Smooth muscle cell (in vitro differentiated cells): ENCODE measurements at regions not wholly inside any gene's neighbourhood (a gene's known extent, or its start where the extent isn't known, plus 50 kb on each side); places are given as distances from the start of the nearest gene placed in this dataset.

ENCODE experiments used
- DNase-seq: peaks from one replicate; lab custom pipeline; 2025; ENCODE audit not compliant: unreplicated experiment; lab: John Stamatoyannopoulos, UW
- H2AFZ ChIP-seq: fragments of 200-600 bp; sonication (generic); 2 replicates; pipeline ENCODE4 v1.6.0; 2016; ENCODE audit warnings: antibody characterized with exemption, low read depth, mild to moderate bottlenecking
- H3F3A ChIP-seq: fragments of 200-600 bp; sonication (generic); 2 replicates; pipeline ENCODE4 v1.6.0; 2017; ENCODE audit warnings: antibody characterized with exemption, low read depth
- H3K27ac ChIP-seq: fragments of 200-600 bp; sonication (generic); 2 replicates; pipeline ENCODE4 v1.5.1; 2016; ENCODE audit warnings: low read depth, mild to moderate bottlenecking
- H3K27me3 ChIP-seq: fragments of 200-600 bp; sonication (generic); 2 replicates; pipeline ENCODE4 v1.6.1; 2016; ENCODE audit warnings: low read depth, mild to moderate bottlenecking
- H3K36me3 ChIP-seq: fragments of 200-600 bp; sonication (generic); 2 replicates; pipeline ENCODE4 v1.5.1; 2016; ENCODE audit warnings: low read depth
- H3K4me1 ChIP-seq: fragments of 200-600 bp; sonication (generic); 2 replicates; pipeline ENCODE4 v1.5.1; 2016; ENCODE audit warnings: low read depth
- H3K4me2 ChIP-seq: fragments of 200-600 bp; sonication (generic); 2 replicates; pipeline ENCODE4 v1.6.0; 2016; ENCODE audit warnings: mild to moderate bottlenecking
- H3K4me3 ChIP-seq: fragments of 200-600 bp; sonication (generic); 2 replicates; pipeline ENCODE4 v1.5.1; 2016; ENCODE audit warnings: mild to moderate bottlenecking
- H3K79me2 ChIP-seq: fragments of 200-600 bp; sonication (generic); 2 replicates; pipeline ENCODE4 v1.6.0; 2016; ENCODE audit warnings: low read depth, mild to moderate bottlenecking
- H3K9ac ChIP-seq: fragments of 200-600 bp; sonication (generic); 2 replicates; pipeline ENCODE4 v1.6.0; 2016; ENCODE audit warnings: low read depth
- H3K9me3 ChIP-seq: fragments of 200-600 bp; sonication (generic); replicated peaks from 2 replicates; pipeline ENCODE4 v1.5.1; 2016; ENCODE audit warnings: low read depth
- H4K20me1 ChIP-seq: fragments of 200-600 bp; sonication (generic); 2 replicates; pipeline ENCODE4 v1.6.0; 2016; ENCODE audit warnings: low read depth
- WGBS: methylation state at CpG from one replicate; pipeline ENCODE4 v1.1.7; 2016; ENCODE audit warnings: low lambda C conversion rate; 5-methylcytosine and 5-hydroxymethylcytosine counted together
- TF ChIP-seq, protein P1 (sequence below): fragments of 200-600 bp; sonication (generic); IDR thresholded peaks from 2 replicates; pipeline ENCODE4 v1.5.1; 2017; ENCODE audit warnings: borderline replicate concordance, mild to moderate bottlenecking, antibody characterized with exemption; ENCODE audit not compliant: insufficient read depth, poor library complexity, severe bottlenecking

DNA sequence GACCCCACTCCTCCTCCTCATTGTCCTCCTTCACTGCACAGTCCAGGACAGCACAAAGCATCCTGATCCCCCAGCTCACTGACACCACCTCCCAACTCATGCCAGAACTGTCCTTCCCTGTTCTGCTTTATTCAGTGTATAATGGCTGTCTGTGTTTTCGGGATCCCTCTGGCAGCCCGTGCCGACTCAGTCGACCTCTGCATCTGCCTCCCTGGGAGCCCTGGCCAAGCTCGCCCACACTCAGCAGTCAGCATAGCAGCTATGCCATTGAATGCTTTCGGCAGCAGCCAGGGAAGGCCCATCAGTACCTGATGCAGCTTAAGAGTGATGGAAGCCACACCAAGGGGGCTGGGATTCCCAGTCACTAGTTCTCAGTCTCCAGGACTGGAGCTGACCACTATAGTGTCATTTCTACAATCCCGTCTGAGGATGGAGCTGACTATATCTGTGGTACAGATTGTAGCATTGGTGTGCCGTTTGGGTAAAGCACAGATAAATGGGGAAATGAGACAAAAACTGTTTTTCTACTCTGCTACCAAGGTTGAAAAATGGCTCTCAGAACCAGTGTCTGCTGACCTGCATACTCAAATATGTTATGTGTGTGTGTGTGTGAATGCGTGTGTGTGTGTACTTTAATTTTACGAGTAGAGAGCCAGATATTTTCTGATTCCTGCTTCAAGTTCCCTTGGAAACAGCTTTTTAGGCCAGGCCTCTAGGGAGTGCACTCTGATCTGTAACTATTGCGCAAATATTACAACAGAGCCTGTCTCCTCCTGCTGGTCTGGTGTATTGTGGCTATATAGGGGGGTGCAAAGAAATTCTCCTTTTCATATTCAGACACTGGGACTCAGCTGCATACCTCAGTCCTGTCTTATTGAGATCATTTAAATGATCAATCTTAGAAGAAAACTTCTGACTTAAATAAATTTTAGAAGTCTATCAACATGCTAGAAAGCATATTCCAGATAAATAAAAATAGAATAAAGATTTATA is 78.8 kb upstream of the TOP3B start:
- 72% methylated on average over 11 of the region's 11 CpGs for WGBS
- Histone ChIP-seq H3K36me3 (no peaks in the 10 kb centered on the region), H3K79me2 (no peaks in the 10 kb centered on the region), H3K9ac (no peak overlapping the region), H3F3A (no peaks in the 10 kb centered on the region), H2AFZ (no peak overlapping the region), H4K20me1 (no peaks in the 10 kb centered on the region), H3K4me2 (no peak overlapping the region), H3K4me1 (peaks cover 9% of the 10 kb centered on the region), H3K9me3 (no peaks in the 10 kb centered on the region), H3K4me3 (no peak overlapping the region), H3K27ac (no peak overlapping the region), H3K27me3 (peaks cover 37% of the 10 kb centered on the region)
- TF ChIP-seq, protein P1, sequence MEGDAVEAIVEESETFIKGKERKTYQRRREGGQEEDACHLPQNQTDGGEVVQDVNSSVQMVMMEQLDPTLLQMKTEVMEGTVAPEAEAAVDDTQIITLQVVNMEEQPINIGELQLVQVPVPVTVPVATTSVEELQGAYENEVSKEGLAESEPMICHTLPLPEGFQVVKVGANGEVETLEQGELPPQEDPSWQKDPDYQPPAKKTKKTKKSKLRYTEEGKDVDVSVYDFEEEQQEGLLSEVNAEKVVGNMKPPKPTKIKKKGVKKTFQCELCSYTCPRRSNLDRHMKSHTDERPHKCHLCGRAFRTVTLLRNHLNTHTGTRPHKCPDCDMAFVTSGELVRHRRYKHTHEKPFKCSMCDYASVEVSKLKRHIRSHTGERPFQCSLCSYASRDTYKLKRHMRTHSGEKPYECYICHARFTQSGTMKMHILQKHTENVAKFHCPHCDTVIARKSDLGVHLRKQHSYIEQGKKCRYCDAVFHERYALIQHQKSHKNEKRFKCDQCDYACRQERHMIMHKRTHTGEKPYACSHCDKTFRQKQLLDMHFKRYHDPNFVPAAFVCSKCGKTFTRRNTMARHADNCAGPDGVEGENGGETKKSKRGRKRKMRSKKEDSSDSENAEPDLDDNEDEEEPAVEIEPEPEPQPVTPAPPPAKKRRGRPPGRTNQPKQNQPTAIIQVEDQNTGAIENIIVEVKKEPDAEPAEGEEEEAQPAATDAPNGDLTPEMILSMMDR = no peak
- DNase-seq = no peak

DNA sequence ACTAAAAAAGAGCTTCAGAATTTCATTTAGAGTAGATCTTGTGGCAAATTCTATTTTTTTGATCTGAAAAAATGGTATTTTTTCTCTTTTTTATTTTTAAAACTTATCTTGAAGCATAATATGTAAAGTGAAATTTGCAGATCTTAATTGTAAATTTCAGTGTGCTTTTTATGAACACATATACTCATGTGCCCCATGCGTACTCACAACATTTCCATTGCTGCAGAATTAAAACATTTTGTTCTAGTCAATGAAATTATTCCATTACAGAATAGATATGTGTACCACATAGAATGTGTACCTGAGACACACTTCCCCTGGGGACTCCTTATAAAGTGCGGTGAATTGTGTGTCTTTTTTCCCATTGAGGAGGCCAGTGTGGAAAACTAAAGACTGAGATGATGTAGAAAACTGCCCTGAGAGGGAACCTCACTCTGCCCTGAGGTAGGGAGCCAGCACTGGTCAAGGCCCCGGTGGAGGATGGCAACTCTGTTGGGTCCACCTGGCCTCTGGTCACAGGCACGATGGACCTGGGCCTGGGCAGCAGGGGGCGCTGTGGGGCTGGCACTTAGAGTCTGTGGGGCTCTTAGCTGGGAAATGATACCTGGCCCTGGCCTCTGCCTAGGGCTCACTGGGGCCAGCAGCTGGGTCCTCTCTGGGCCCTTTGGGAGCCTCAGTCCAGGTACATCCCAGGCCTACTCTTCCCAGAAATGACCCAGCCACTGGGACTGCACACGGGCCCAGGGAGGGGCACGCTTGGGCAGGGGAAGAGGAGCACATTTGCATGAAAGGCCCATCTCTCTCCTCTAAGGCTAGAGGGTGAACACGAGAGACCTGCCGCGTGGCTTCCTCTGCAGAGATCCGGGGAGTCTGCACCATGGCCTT is 77.9 kb upstream of the TOP3B start:
- H4K20me1 ChIP-seq = no peaks in the 10 kb centered on the region
- no peaks in the 10 kb centered on the region for H3K79me2 ChIP-seq
- DNase-seq = no peak
- TF ChIP-seq, protein P1 = peak; percentile 74
- H3K9ac ChIP-seq = no peak overlapping the region
- peaks cover 9% of the 10 kb centered on the region for H3K4me1 ChIP-seq
- no peak overlapping the region for H3K27ac ChIP-seq
- peaks cover 43% of the 10 kb centered on the region for H3K27me3 ChIP-seq
- no peak overlapping the region for H2AFZ ChIP-seq
- no peak overlapping the region for H3K4me3 ChIP-seq
- 65% methylated on average over 11 of the region's 11 CpGs for WGBS
- H3K9me3 ChIP-seq = no peaks in the 10 kb centered on the region
- no peak overlapping the region for H3K4me2 ChIP-seq
- H3F3A ChIP-seq = no peaks in the 10 kb centered on the region
- no peaks in the 10 kb centered on the region for H3K36me3 ChIP-seq

DNA sequence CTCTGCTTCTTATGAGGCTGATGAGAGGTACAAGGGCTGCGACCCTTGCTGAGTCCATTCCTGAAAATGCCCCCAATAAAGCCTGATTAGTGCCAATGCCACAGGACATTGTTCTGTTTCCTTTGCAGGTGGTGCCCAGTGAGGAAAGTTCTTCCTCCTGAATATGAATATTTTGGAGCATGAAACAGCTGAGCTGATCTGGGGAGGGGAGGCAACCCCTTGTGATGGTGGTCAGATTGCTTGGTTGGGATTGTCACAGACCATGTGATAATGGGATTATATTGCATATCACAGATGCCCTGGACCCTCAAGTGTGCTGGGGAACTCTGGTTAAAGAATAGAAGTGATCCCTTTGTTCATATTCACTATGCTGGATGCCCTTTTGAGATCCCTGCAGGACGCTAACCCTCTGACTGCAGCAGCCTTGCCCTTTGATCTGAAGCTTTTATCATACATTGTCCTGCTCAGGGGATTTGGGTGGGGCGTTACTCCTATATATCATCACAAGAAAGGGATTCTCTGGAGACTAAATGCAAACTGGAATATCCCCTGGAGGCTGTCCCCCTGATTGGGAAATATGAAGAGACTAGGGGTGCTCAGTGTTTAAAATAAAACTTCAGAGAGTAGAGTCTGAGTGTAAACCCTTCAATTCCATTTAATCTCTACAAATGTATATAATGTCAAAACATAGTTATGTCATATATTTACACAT is 76.9 kb upstream of the TOP3B start:
- H3K4me3 ChIP-seq = no peak overlapping the region
- 69% methylated on average over 3 of the region's 3 CpGs for WGBS
- H2AFZ ChIP-seq = no peak overlapping the region

More for the DNA sequence above, 76.9 kb upstream of the TOP3B start:
- peaks cover 9% of the 10 kb centered on the region for H3K4me1 ChIP-seq
- no peaks in the 10 kb centered on the region for H3K9me3 ChIP-seq
- H3K27ac ChIP-seq = no peak overlapping the region
- no peak overlapping the region for H3K9ac ChIP-seq
- H3F3A ChIP-seq = no peaks in the 10 kb centered on the region
- no peaks in the 10 kb centered on the region for H3K79me2 ChIP-seq
- TF ChIP-seq, protein P1 = no peak
- no peaks in the 10 kb centered on the region for H3K36me3 ChIP-seq
- no peaks in the 10 kb centered on the region for H4K20me1 ChIP-seq
- no peak for DNase-seq
- H3K4me2 ChIP-seq = no peak overlapping the region
- H3K27me3 ChIP-seq = peaks cover 35% of the 10 kb centered on the region
